DND-41 (cell line): ENCODE measurements at regions not wholly inside any gene's neighbourhood (a gene's known extent, or its start where the extent isn't known, plus 50 kb on each side); places are given as distances from the start of the nearest gene placed in this dataset.

ENCODE experiments used
- ATAC-seq: fragments of 200-7000 bp; cut with Tn5 transposase; 3 replicates; pipeline ENCODE4 v1.9.1; 2021; ENCODE audit warnings: low read depth; ENCODE audit not compliant: insufficient read depth
- DNase-seq: peaks from one replicate; pipeline ENCODE4 v3.0.0-alpha.2; 2020
- H2AFZ ChIP-seq: 2 replicates; pipeline ENCODE4 v1.6.0; 2012; ENCODE audit warnings: low read depth, low read length
- H3K27ac ChIP-seq: 2 replicates; pipeline ENCODE4 v1.5.1; 2012; ENCODE audit warnings: low read length, inconsistent platforms
- H3K27me3 ChIP-seq: fragments of 200-600 bp; sonication (generic); 2 replicates; pipeline ENCODE4 v1.6.0; 2012; ENCODE audit warnings: low read length, mild to moderate bottlenecking, inconsistent platforms; ENCODE audit not compliant: insufficient read depth, poor library complexity
- H3K36me3 ChIP-seq: 2 replicates; pipeline ENCODE4 v1.5.1; 2012; ENCODE audit warnings: low read length, inconsistent platforms; ENCODE audit not compliant: insufficient read depth
- H3K4me1 ChIP-seq: 2 replicates; pipeline ENCODE4 v1.5.1; 2012; ENCODE audit warnings: mild to moderate bottlenecking, low read length; ENCODE audit not compliant: insufficient read depth
- H3K4me2 ChIP-seq: 2 replicates; pipeline ENCODE4 v1.6.0; 2012; ENCODE audit warnings: mild to moderate bottlenecking, moderate library complexity, low read length, inconsistent platforms; ENCODE audit not compliant: insufficient read depth
- H3K4me3 ChIP-seq, 2 experiments: fragments of 200-600 bp in 1 of 2; shearing (Covaris generic) in 1 of 2; 2 replicates each; pipeline ENCODE4 v1.5.1; 2012 to 2016; ENCODE audit warnings: inconsistent platforms in 2 of 2, low read length in 2 of 2, mild to moderate bottlenecking in 2 of 2, low read depth in 1 of 2, moderate library complexity in 1 of 2
- H3K79me2 ChIP-seq: 2 replicates; pipeline ENCODE4 v1.6.0; 2012; ENCODE audit warnings: low read length, inconsistent platforms; ENCODE audit not compliant: insufficient read depth
- H3K9ac ChIP-seq: 2 replicates; pipeline ENCODE4 v1.6.0; 2012; ENCODE audit warnings: low read depth, mild to moderate bottlenecking, inconsistent platforms, low read length, moderate library complexity
- H3K9me3 ChIP-seq: 2 replicates; pipeline ENCODE4 v1.5.1; 2012; ENCODE audit warnings: low read length, moderate library complexity, mild to moderate bottlenecking, inconsistent platforms; ENCODE audit not compliant: insufficient read depth, severe bottlenecking
- H4K20me1 ChIP-seq: 2 replicates; pipeline ENCODE4 v1.6.0; 2012; ENCODE audit warnings: low read length; ENCODE audit not compliant: insufficient read depth
- CTCF ChIP-seq: IDR thresholded peaks from 2 replicates; pipeline ENCODE4 v1.5.1; 2012; ENCODE audit warnings: borderline replicate concordance, low read length, moderate library complexity, mild to moderate bottlenecking; ENCODE audit not compliant: poor library complexity, severe bottlenecking; ENCODE audit errors: extremely low read depth
- EZH2 ChIP-seq: IDR thresholded peaks from 3 replicates; pipeline ENCODE4 v1.6.1; 2012; ENCODE audit warnings: borderline replicate concordance, low read depth, mild to moderate bottlenecking, moderate library complexity, low read length, inconsistent platforms; ENCODE audit not compliant: severe bottlenecking

GRCh38 chr1:242585616-242586359, 61.3 kb upstream of the PLD5 start:
- Histone ChIP-seq H3K4me3 (no peak overlapping the region), H3K27me3 (no peaks in the 10 kb centered on the region), H3K27ac (no peak overlapping the region), H3K9ac (no peak overlapping the region), H2AFZ (no peak overlapping the region), H3K36me3 (no peaks in the 10 kb centered on the region), H3K4me2 (no peak overlapping the region), H3K9me3 (no peaks in the 10 kb centered on the region), H3K79me2 (no peaks in the 10 kb centered on the region), H3K4me1 (no peaks in the 10 kb centered on the region), H4K20me1 (no peaks in the 10 kb centered on the region)
- TF ChIP-seq EZH2 (no peak), CTCF (no peak)
- ATAC-seq (no peak), DNase-seq (no peak)

DNA sequence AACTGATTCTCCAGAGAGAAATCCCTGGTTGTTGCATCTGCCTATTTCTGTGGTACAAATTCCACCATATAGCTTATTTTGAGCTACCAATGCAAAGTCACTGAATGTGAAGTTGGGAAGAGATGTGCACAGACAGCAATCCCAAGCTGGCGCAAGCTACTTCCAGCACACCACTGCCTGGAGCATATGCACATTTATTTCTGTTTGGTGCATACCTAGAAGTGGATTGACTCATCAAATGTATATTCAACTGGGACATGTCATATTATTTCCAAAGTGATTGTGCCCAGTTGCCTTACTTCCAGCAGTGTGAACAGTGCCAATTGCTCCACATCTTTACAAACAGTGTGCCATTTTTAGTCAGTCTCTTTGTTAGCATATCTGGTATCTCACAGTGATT, 58.2 kb upstream of the PLD5 start:
- ATAC-seq = no peak

DNA sequence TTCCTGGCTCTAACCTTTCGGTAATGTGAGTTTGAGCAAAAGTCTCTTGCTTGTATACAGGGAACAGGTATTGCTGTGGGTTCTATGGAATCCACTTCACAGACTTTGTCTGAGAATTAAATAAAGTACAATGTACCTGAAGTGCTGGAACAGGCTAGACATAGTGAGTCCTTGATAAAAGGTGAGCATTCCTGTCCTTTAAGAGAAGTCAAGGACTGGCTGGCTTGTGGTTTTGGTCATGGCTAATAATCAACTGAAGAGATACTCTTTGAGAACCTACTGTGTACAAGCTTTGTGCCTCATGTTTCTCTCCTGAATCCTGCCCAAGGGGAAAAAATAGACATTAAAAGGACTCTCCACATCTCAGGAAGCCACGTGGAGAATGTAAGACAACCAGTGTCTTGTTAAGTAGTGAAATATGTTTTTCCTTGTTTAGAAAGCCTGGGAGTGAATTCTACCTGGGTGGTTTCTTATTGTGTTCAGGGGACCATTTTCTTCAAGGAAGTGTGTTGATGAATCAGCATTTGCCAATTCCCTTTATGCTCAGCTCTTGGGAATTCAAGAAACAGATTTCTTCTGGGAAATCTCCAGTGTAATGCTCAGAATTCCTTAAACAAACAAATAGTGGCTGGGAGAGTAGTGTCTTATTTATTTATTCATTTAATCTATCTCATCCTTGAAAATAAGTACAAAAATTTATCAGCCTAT, 55.2 kb upstream of the PLD5 start:
- DNase-seq = no peak
- TF ChIP-seq CTCF = no peak
- no peak for TF ChIP-seq EZH2
- ATAC-seq = no peak
- no peak overlapping the region for H3K4me2 ChIP-seq
- no peak overlapping the region for H3K4me3 ChIP-seq
- no peak overlapping the region for H3K27ac ChIP-seq
- no peaks in the 10 kb centered on the region for H3K27me3 ChIP-seq
- H3K9ac ChIP-seq = no peak overlapping the region
- no peaks in the 10 kb centered on the region for H3K79me2 ChIP-seq
- H2AFZ ChIP-seq = no peak overlapping the region
- no peaks in the 10 kb centered on the region for H3K4me1 ChIP-seq
- no peaks in the 10 kb centered on the region for H3K9me3 ChIP-seq
- no peaks in the 10 kb centered on the region for H4K20me1 ChIP-seq
- H3K36me3 ChIP-seq = no peaks in the 10 kb centered on the region

More for the DNA sequence above, 58.2 kb upstream of the PLD5 start:
- Histone ChIP-seq H3K79me2 (no peaks in the 10 kb centered on the region), H3K27me3 (no peaks in the 10 kb centered on the region), H2AFZ (no peak overlapping the region), H3K27ac (no peak overlapping the region), H3K4me3 (no peak overlapping the region), H3K4me1 (no peaks in the 10 kb centered on the region), H3K9ac (no peak overlapping the region), H4K20me1 (no peaks in the 10 kb centered on the region), H3K9me3 (no peaks in the 10 kb centered on the region), H3K36me3 (no peaks in the 10 kb centered on the region), H3K4me2 (no peak overlapping the region)
- no peak for DNase-seq
- TF ChIP-seq CTCF (no peak), EZH2 (no peak)
